H1 (cell line): ENCODE measurements at regions not wholly inside any gene's neighbourhood (a gene's known extent, or its start where the extent isn't known, plus 50 kb on each side); places are given as distances from the start of the nearest gene placed in this dataset.

Experiments
- CTBP2 ChIP-seq: IDR thresholded peaks from 2 replicates; pipeline ENCODE4 v1.7.0; 2011; ENCODE audit warnings: borderline replicate concordance, mild to moderate bottlenecking, moderate library complexity, mixed read lengths, low read length; ENCODE audit not compliant: insufficient read depth, insufficient read length
- EZH2 ChIP-seq: fragments of 200-600 bp; sonication (generic); IDR thresholded peaks from 2 replicates; pipeline ENCODE4 v1.7.1; 2012; ENCODE audit warnings: low read depth, mild to moderate bottlenecking, moderate library complexity, low read length, inconsistent platforms; ENCODE audit not compliant: severe bottlenecking
- HDAC6 ChIP-seq: IDR thresholded peaks from one replicate; pipeline ENCODE4 v1.7.1; 2012; ENCODE audit warnings: low read depth, mild to moderate bottlenecking, inconsistent platforms, low read length, moderate library complexity
- RAD21 ChIP-seq, 2 experiments: IDR thresholded peaks in 1 of 2; conservative IDR thresholded peaks in 1 of 2; 2 replicates each; pipeline ENCODE4 v1.6.1; 2011; ENCODE audit warnings: low read depth in 2 of 2, low read length in 2 of 2, improper control_type of control experiment in 1 of 2, inconsistent platforms in 1 of 2, mild to moderate bottlenecking in 1 of 2, moderate library complexity in 1 of 2
- SIRT6 ChIP-seq: IDR thresholded peaks from one replicate; pipeline ENCODE4 v1.7.1; 2012; ENCODE audit warnings: low read length, inconsistent platforms
- TF ChIP-seq, protein P1 (sequence below): fragments of 300-600 bp; sonication (generic); IDR thresholded peaks from 2 replicates; pipeline ENCODE4 v1.7.1; 2012; ENCODE audit warnings: low read length, moderate library complexity, mild to moderate bottlenecking, inconsistent platforms; ENCODE audit not compliant: insufficient replicate concordance

- TF ChIP-seq CTBP2 = no peak
- no peak for TF ChIP-seq RAD21 (IDR thresholded peaks at IDR 0.05 in 1 of 2, conservative IDR thresholded peaks at IDR 0.05 in 1 of 2; ENCODE audit: low read depth in 2 of 2, low read length in 2 of 2)
- TF ChIP-seq EZH2 = no peak
- TF ChIP-seq HDAC6 = no peak
- TF ChIP-seq, protein P1, sequence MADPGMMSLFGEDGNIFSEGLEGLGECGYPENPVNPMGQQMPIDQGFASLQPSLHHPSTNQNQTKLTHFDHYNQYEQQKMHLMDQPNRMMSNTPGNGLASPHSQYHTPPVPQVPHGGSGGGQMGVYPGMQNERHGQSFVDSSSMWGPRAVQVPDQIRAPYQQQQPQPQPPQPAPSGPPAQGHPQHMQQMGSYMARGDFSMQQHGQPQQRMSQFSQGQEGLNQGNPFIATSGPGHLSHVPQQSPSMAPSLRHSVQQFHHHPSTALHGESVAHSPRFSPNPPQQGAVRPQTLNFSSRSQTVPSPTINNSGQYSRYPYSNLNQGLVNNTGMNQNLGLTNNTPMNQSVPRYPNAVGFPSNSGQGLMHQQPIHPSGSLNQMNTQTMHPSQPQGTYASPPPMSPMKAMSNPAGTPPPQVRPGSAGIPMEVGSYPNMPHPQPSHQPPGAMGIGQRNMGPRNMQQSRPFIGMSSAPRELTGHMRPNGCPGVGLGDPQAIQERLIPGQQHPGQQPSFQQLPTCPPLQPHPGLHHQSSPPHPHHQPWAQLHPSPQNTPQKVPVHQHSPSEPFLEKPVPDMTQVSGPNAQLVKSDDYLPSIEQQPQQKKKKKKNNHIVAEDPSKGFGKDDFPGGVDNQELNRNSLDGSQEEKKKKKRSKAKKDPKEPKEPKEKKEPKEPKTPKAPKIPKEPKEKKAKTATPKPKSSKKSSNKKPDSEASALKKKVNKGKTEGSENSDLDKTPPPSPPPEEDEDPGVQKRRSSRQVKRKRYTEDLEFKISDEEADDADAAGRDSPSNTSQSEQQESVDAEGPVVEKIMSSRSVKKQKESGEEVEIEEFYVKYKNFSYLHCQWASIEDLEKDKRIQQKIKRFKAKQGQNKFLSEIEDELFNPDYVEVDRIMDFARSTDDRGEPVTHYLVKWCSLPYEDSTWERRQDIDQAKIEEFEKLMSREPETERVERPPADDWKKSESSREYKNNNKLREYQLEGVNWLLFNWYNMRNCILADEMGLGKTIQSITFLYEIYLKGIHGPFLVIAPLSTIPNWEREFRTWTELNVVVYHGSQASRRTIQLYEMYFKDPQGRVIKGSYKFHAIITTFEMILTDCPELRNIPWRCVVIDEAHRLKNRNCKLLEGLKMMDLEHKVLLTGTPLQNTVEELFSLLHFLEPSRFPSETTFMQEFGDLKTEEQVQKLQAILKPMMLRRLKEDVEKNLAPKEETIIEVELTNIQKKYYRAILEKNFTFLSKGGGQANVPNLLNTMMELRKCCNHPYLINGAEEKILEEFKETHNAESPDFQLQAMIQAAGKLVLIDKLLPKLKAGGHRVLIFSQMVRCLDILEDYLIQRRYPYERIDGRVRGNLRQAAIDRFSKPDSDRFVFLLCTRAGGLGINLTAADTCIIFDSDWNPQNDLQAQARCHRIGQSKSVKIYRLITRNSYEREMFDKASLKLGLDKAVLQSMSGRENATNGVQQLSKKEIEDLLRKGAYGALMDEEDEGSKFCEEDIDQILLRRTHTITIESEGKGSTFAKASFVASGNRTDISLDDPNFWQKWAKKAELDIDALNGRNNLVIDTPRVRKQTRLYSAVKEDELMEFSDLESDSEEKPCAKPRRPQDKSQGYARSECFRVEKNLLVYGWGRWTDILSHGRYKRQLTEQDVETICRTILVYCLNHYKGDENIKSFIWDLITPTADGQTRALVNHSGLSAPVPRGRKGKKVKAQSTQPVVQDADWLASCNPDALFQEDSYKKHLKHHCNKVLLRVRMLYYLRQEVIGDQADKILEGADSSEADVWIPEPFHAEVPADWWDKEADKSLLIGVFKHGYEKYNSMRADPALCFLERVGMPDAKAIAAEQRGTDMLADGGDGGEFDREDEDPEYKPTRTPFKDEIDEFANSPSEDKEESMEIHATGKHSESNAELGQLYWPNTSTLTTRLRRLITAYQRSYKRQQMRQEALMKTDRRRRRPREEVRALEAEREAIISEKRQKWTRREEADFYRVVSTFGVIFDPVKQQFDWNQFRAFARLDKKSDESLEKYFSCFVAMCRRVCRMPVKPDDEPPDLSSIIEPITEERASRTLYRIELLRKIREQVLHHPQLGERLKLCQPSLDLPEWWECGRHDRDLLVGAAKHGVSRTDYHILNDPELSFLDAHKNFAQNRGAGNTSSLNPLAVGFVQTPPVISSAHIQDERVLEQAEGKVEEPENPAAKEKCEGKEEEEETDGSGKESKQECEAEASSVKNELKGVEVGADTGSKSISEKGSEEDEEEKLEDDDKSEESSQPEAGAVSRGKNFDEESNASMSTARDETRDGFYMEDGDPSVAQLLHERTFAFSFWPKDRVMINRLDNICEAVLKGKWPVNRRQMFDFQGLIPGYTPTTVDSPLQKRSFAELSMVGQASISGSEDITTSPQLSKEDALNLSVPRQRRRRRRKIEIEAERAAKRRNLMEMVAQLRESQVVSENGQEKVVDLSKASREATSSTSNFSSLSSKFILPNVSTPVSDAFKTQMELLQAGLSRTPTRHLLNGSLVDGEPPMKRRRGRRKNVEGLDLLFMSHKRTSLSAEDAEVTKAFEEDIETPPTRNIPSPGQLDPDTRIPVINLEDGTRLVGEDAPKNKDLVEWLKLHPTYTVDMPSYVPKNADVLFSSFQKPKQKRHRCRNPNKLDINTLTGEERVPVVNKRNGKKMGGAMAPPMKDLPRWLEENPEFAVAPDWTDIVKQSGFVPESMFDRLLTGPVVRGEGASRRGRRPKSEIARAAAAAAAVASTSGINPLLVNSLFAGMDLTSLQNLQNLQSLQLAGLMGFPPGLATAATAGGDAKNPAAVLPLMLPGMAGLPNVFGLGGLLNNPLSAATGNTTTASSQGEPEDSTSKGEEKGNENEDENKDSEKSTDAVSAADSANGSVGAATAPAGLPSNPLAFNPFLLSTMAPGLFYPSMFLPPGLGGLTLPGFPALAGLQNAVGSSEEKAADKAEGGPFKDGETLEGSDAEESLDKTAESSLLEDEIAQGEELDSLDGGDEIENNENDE = no peak
- TF ChIP-seq SIRT6 = no peak
Observed at GRCh38 chr5:118616281-118616680, 372.1 kb downstream of the DTWD2 start (continued).
